A549 (cell line): ENCODE measurements at regions not wholly inside any gene's neighbourhood (a gene's known extent, or its start where the extent isn't known, plus 50 kb on each side); places are given as distances from the start of the nearest gene placed in this dataset.

ENCODE experiments used
- CBX8 ChIP-seq: fragments of 200-600 bp; sonication (generic); IDR thresholded peaks from 2 replicates; pipeline ENCODE4 v1.6.1; 2016
- GATA3 ChIP-seq: IDR thresholded peaks from 2 replicates; pipeline ENCODE4 v1.6.1; 2012; ENCODE audit warnings: borderline replicate concordance
- HDAC2 ChIP-seq: fragments of 200-600 bp; sonication (generic); IDR thresholded peaks from 2 replicates; pipeline ENCODE4 v1.6.1; 2016
- POLR2A ChIP-seq: IDR thresholded peaks from 2 replicates; pipeline ENCODE4 v1.6.1; 2012; ENCODE audit warnings: mild to moderate bottlenecking, low read length
- RARB ChIP-seq: fragments of 250-450 bp; sonication (Bioruptor Pico); IDR thresholded peaks from 2 replicates; pipeline ENCODE4 v1.8.0; 2021; ENCODE audit warnings: mild to moderate bottlenecking, moderate library complexity
- REST ChIP-seq: fragments of 200-600 bp; sonication (generic); IDR thresholded peaks from 2 replicates; pipeline ENCODE4 v1.6.1; 2016; ENCODE audit warnings: antibody characterized with exemption, mild to moderate bottlenecking, moderate library complexity
- SREBF2 ChIP-seq: fragments of 450-650 bp; IDR thresholded peaks from 2 replicates; pipeline ENCODE4 v1.6.1; 2014; ENCODE audit warnings: mild to moderate bottlenecking, moderate library complexity
- TF ChIP-seq, protein P1 (sequence below): fragments of >200 bp; sonication (Bioruptor Twin); formaldehyde crosslinking; IDR thresholded peaks from 3 replicates; pipeline ENCODE4 v1.5.1; 2016

DNA sequence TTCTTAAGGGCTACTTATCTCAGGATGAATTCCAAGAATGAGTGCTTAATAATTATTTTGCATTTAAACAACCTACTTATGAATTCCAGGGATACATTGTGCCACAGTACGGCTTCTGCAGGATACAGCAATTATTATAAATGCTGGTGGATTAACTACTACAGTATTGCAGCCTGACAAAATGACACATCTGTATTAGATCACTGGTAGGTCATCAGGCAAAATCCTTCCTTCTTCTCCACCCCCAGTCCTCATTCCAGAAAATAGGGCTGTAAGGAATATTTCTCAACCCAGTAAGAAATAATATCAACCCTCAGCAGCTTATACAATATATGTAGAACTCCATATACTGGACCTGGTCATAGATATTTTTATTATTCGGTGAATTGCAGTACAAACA, 79.3 kb upstream of the RORA start:
- TF ChIP-seq, protein P1, sequence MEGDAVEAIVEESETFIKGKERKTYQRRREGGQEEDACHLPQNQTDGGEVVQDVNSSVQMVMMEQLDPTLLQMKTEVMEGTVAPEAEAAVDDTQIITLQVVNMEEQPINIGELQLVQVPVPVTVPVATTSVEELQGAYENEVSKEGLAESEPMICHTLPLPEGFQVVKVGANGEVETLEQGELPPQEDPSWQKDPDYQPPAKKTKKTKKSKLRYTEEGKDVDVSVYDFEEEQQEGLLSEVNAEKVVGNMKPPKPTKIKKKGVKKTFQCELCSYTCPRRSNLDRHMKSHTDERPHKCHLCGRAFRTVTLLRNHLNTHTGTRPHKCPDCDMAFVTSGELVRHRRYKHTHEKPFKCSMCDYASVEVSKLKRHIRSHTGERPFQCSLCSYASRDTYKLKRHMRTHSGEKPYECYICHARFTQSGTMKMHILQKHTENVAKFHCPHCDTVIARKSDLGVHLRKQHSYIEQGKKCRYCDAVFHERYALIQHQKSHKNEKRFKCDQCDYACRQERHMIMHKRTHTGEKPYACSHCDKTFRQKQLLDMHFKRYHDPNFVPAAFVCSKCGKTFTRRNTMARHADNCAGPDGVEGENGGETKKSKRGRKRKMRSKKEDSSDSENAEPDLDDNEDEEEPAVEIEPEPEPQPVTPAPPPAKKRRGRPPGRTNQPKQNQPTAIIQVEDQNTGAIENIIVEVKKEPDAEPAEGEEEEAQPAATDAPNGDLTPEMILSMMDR: no peak
- TF ChIP-seq HDAC2 (no peak), GATA3 (no peak), RARB (CRISPR knock-in tag) (no peak), SREBF2 (no peak), POLR2A (no peak), CBX8 (no peak), REST (no peak)
